ENCODE measurements at regions not wholly inside any gene's neighbourhood (a gene's known extent, or its start where the extent isn't known, plus 50 kb on each side); places are given as distances from the start of the nearest gene placed in this dataset.

DNA sequence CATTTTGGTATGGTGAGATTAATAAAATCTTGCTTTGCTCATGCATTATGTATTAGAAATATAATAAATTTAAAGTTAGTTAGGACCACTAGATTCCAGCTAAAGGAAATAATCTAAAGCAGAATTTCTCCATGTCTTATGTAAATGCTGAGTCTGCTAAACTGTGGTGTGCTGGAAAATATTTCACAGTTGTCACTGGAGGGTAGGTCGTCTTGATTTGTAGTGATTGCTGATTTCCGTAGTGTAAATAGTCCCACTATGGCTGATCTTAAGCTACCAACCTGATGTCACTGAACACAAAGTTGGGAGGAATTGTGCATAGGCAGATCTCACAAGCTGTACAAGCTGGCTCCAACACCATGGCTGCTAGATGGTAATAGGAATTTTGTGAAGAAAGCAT lies 133.4 kb upstream of the NR3C2 start:
- H3K4ac ChIP-seq (ENCODE audit: low read depth, low read length): no peak overlapping the region
- no peak overlapping the region for H3K18ac ChIP-seq (ENCODE audit: low read length)
- H3K36me3 ChIP-seq (ENCODE audit: control insufficient read depth in 1 of 2, insufficient read depth in 2 of 2, low read length in 2 of 2): no peaks in the 10 kb centered on the region
- no peaks in the 10 kb centered on the region for H3K4me1 ChIP-seq (ENCODE audit: control insufficient read depth in 1 of 2, insufficient read depth in 2 of 2, low read length in 2 of 2)
- H3K79me1 ChIP-seq (ENCODE audit: low read length): peaks cover 1% of the 10 kb centered on the region
- no peaks in the 10 kb centered on the region for H3K27me3 ChIP-seq (ENCODE audit: insufficient read depth, low read length)
- H2BK5ac ChIP-seq (ENCODE audit: low read depth, low read length, poor library complexity): no peak overlapping the region
- H4K8ac ChIP-seq (ENCODE audit: low read depth, low read length): no peak overlapping the region
- H2BK12ac ChIP-seq (ENCODE audit: low read length): no peak overlapping the region
- no peak overlapping the region for H4K12ac ChIP-seq (ENCODE audit: low read depth, low read length)
- no peak overlapping the region for H3K9ac ChIP-seq (ENCODE audit: low read length)
- H2AK5ac ChIP-seq (ENCODE audit: low read length): no peak overlapping the region
- H3K4me2 ChIP-seq (ENCODE audit: low read length): no peak overlapping the region
- H3K4me3 ChIP-seq (ENCODE audit: low read depth, low read length): no peak overlapping the region
- H2AFZ ChIP-seq (ENCODE audit: insufficient read depth, low read length, poor library complexity): no peak overlapping the region
- no peak overlapping the region for H2BK120ac ChIP-seq (ENCODE audit: insufficient read depth, low read length, poor library complexity)
- no peak overlapping the region for H3K23ac ChIP-seq (ENCODE audit: low read length)
- H3K9me3 ChIP-seq (ENCODE audit: insufficient read depth, low read depth, low read length): no peaks in the 10 kb centered on the region
- H3K27ac ChIP-seq (ENCODE audit: low read depth, low read length): no peak overlapping the region
- no peak overlapping the region for H4K91ac ChIP-seq (ENCODE audit: low read depth, low read length)
- no CpG with 5 or more reads among the region's 2 CpGs for WGBS (ENCODE audit: extremely low coverage, insufficient coverage, insufficient read length)
- DNase-seq: peak in 1 of 2 donors; percentile 27
- no peak overlapping the region for H3K14ac ChIP-seq (ENCODE audit: low read length)
- no peaks in the 10 kb centered on the region for H3K79me2 ChIP-seq (ENCODE audit: control insufficient read depth, insufficient read depth, low read length, poor library complexity)

DNA sequence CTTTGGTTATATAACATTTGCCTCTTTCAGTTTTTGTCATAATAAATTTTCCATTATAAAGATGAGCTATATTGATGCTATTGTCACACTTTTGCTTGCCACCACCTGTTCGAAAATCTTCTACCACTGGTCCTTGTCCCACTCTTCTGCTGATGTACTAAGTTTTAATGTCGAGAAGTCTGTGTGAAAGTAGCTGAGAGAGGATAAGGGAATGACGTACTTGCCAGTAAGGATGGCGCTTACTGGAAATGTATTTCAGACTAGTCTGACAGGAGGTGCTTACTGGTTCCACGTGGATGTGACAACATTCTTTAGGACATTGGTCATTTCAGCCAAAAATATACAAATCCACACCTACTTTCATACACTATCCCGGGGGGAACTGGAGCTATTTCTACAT lies 132.7 kb upstream of the NR3C2 start:
- H3K23ac ChIP-seq (ENCODE audit: low read length): no peak overlapping the region
- H3K9me3 ChIP-seq (ENCODE audit: insufficient read depth, low read depth, low read length): no peaks in the 10 kb centered on the region
- no peaks in the 10 kb centered on the region for H3K79me2 ChIP-seq (ENCODE audit: control insufficient read depth, insufficient read depth, low read length, poor library complexity)
- H2BK120ac ChIP-seq (ENCODE audit: insufficient read depth, low read length, poor library complexity): no peak overlapping the region
- H2AFZ ChIP-seq (ENCODE audit: insufficient read depth, low read length, poor library complexity): no peak overlapping the region
- H2BK12ac ChIP-seq (ENCODE audit: low read length): no peak overlapping the region
- H2BK5ac ChIP-seq (ENCODE audit: low read depth, low read length, poor library complexity): no peak overlapping the region
- H3K14ac ChIP-seq (ENCODE audit: low read length): no peak overlapping the region
- H3K79me1 ChIP-seq (ENCODE audit: low read length): peaks cover 1% of the 10 kb centered on the region
- H3K18ac ChIP-seq (ENCODE audit: low read length): no peak overlapping the region
- H3K36me3 ChIP-seq (ENCODE audit: control insufficient read depth in 1 of 2, insufficient read depth in 2 of 2, low read length in 2 of 2): no peaks in the 10 kb centered on the region
- no peak overlapping the region for H3K4me2 ChIP-seq (ENCODE audit: low read length)
- H3K4me1 ChIP-seq (ENCODE audit: control insufficient read depth in 1 of 2, insufficient read depth in 2 of 2, low read length in 2 of 2): no peaks in the 10 kb centered on the region
- peak; percentile 76 to 92 for DNase-seq
- no peak overlapping the region for H3K27ac ChIP-seq (ENCODE audit: low read depth, low read length)
- no peak overlapping the region for H3K9ac ChIP-seq (ENCODE audit: low read length)
- H4K12ac ChIP-seq (ENCODE audit: low read depth, low read length): no peak overlapping the region
- H3K27me3 ChIP-seq (ENCODE audit: insufficient read depth, low read length): no peaks in the 10 kb centered on the region
- no peak overlapping the region for H4K8ac ChIP-seq (ENCODE audit: low read depth, low read length)
- no peak overlapping the region for H4K91ac ChIP-seq (ENCODE audit: low read depth, low read length)
- no peak overlapping the region for H2AK5ac ChIP-seq (ENCODE audit: low read length)
- H3K4me3 ChIP-seq (ENCODE audit: low read depth, low read length): no peak overlapping the region
- no CpG with 5 or more reads among the region's 6 CpGs for WGBS (ENCODE audit: extremely low coverage, insufficient coverage, insufficient read length)
- H3K4ac ChIP-seq (ENCODE audit: low read depth, low read length): no peak overlapping the region

DNA sequence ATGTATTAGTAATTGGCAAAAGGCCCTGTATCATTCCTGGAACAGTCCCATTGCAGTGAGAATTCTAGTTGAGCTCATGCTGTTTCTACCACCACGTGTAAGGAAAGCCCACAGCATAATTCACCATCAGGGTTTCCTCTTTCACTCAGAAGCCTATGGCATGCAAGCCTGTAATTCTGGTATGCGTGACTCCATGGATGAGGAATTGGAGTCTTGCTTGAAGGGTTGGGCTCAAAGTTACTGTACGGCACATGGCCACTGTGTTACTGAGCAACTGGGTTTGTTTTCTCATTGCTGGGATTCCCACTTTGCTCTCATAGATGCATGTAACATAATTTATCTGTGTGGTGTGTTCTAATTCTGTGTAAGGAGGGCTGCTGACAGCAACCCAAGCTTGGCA lies 132.3 kb upstream of the NR3C2 start:
- no peak overlapping the region for H3K14ac ChIP-seq (ENCODE audit: low read length)
- H3K4me2 ChIP-seq (ENCODE audit: low read length): no peak overlapping the region
- H3K79me1 ChIP-seq (ENCODE audit: low read length): peaks cover 1% of the 10 kb centered on the region
- WGBS (ENCODE audit: extremely low coverage, insufficient coverage, insufficient read length): no CpG with 5 or more reads among the region's 3 CpGs
- H3K18ac ChIP-seq (ENCODE audit: low read length): no peak overlapping the region
- H3K9me3 ChIP-seq (ENCODE audit: insufficient read depth, low read depth, low read length): no peaks in the 10 kb centered on the region
- no peak overlapping the region for H2BK12ac ChIP-seq (ENCODE audit: low read length)
- no peak overlapping the region for H3K4me3 ChIP-seq (ENCODE audit: low read depth, low read length)
- no peak overlapping the region for H2AFZ ChIP-seq (ENCODE audit: insufficient read depth, low read length, poor library complexity)
- no peak overlapping the region for H3K4ac ChIP-seq (ENCODE audit: low read depth, low read length)
- H4K91ac ChIP-seq (ENCODE audit: low read depth, low read length): no peak overlapping the region
- no peak overlapping the region for H3K23ac ChIP-seq (ENCODE audit: low read length)
- DNase-seq: peak; percentile 96 to 98
- H2BK5ac ChIP-seq (ENCODE audit: low read depth, low read length, poor library complexity): no peak overlapping the region
- no peaks in the 10 kb centered on the region for H3K4me1 ChIP-seq (ENCODE audit: control insufficient read depth in 1 of 2, insufficient read depth in 2 of 2, low read length in 2 of 2)
- H3K27me3 ChIP-seq (ENCODE audit: insufficient read depth, low read length): no peaks in the 10 kb centered on the region
- H4K12ac ChIP-seq (ENCODE audit: low read depth, low read length): no peak overlapping the region
- H3K27ac ChIP-seq (ENCODE audit: low read depth, low read length): no peak overlapping the region
- no peak overlapping the region for H4K8ac ChIP-seq (ENCODE audit: low read depth, low read length)
- H3K36me3 ChIP-seq (ENCODE audit: control insufficient read depth in 1 of 2, insufficient read depth in 2 of 2, low read length in 2 of 2): no peaks in the 10 kb centered on the region
- no peak overlapping the region for H2AK5ac ChIP-seq (ENCODE audit: low read length)
- H2BK120ac ChIP-seq (ENCODE audit: insufficient read depth, low read length, poor library complexity): no peak overlapping the region
- no peak overlapping the region for H3K9ac ChIP-seq (ENCODE audit: low read length)
- H3K79me2 ChIP-seq (ENCODE audit: control insufficient read depth, insufficient read depth, low read length, poor library complexity): no peaks in the 10 kb centered on the region

DNA sequence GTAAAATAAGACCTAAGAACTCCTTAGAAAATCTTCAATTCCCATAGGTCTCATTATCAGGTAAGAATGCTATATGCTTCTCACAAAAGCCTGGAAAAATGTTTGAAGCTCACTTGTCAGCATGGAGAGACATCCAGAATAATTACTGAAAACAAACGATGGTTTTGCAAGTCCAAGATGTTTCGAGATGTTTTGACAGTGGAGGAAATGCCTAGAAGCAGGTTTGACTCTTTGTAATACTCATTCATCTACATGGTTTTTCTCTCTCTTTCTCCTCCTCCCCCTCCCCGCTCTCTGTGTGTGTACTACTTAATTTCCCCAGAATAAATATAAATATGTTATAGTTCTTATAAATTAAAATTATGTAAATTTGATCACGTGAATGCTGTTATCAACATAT lies 131.9 kb upstream of the NR3C2 start:
- no peak overlapping the region for H4K8ac ChIP-seq (ENCODE audit: low read depth, low read length)
- H3K79me1 ChIP-seq (ENCODE audit: low read length): peaks cover 1% of the 10 kb centered on the region
- H4K12ac ChIP-seq (ENCODE audit: low read depth, low read length): no peak overlapping the region
- no peak overlapping the region for H2BK120ac ChIP-seq (ENCODE audit: insufficient read depth, low read length, poor library complexity)
- no peak overlapping the region for H3K18ac ChIP-seq (ENCODE audit: low read length)
- H3K4me3 ChIP-seq (ENCODE audit: low read depth, low read length): no peak overlapping the region
- H3K27me3 ChIP-seq (ENCODE audit: insufficient read depth, low read length): no peaks in the 10 kb centered on the region
- DNase-seq: peak; percentile 53 to 82
- no peak overlapping the region for H2BK12ac ChIP-seq (ENCODE audit: low read length)
- WGBS (ENCODE audit: extremely low coverage, insufficient coverage, insufficient read length): no CpG with 5 or more reads among the region's 4 CpGs
- H3K36me3 ChIP-seq (ENCODE audit: control insufficient read depth in 1 of 2, insufficient read depth in 2 of 2, low read length in 2 of 2): no peaks in the 10 kb centered on the region
- no peak overlapping the region for H3K27ac ChIP-seq (ENCODE audit: low read depth, low read length)
- no peak overlapping the region for H3K4ac ChIP-seq (ENCODE audit: low read depth, low read length)
- no peak overlapping the region for H2AFZ ChIP-seq (ENCODE audit: insufficient read depth, low read length, poor library complexity)
- H2AK5ac ChIP-seq (ENCODE audit: low read length): no peak overlapping the region
- H2BK5ac ChIP-seq (ENCODE audit: low read depth, low read length, poor library complexity): no peak overlapping the region
- H3K4me2 ChIP-seq (ENCODE audit: low read length): no peak overlapping the region
- no peak overlapping the region for H3K9ac ChIP-seq (ENCODE audit: low read length)
- H4K91ac ChIP-seq (ENCODE audit: low read depth, low read length): no peak overlapping the region
- no peak overlapping the region for H3K14ac ChIP-seq (ENCODE audit: low read length)
- H3K9me3 ChIP-seq (ENCODE audit: insufficient read depth, low read depth, low read length): no peaks in the 10 kb centered on the region
- H3K79me2 ChIP-seq (ENCODE audit: control insufficient read depth, insufficient read depth, low read length, poor library complexity): no peaks in the 10 kb centered on the region
- no peak overlapping the region for H3K23ac ChIP-seq (ENCODE audit: low read length)
- no peaks in the 10 kb centered on the region for H3K4me1 ChIP-seq (ENCODE audit: control insufficient read depth in 1 of 2, insufficient read depth in 2 of 2, low read length in 2 of 2)

Measured in trophoblast cell (in vitro differentiated cells and primary cell).